NOMO-1 treated with dmso at 0.1 percent for 144 hours (cell line): ENCODE measurements at regions not wholly inside any gene's neighbourhood (a gene's known extent, or its start where the extent isn't known, plus 50 kb on each side); places are given as distances from the start of the nearest gene placed in this dataset.
"Not testable (repeated sequence)": the region's sequence is repeated elsewhere in the genome, so short reads cannot be mapped to it uniquely, and the experiment has no call there.

Experiments
- DNase-seq: peaks from one replicate; lab custom pipeline; 2025; ENCODE audit not compliant: unreplicated experiment; lab: John Stamatoyannopoulos, UW

DNA sequence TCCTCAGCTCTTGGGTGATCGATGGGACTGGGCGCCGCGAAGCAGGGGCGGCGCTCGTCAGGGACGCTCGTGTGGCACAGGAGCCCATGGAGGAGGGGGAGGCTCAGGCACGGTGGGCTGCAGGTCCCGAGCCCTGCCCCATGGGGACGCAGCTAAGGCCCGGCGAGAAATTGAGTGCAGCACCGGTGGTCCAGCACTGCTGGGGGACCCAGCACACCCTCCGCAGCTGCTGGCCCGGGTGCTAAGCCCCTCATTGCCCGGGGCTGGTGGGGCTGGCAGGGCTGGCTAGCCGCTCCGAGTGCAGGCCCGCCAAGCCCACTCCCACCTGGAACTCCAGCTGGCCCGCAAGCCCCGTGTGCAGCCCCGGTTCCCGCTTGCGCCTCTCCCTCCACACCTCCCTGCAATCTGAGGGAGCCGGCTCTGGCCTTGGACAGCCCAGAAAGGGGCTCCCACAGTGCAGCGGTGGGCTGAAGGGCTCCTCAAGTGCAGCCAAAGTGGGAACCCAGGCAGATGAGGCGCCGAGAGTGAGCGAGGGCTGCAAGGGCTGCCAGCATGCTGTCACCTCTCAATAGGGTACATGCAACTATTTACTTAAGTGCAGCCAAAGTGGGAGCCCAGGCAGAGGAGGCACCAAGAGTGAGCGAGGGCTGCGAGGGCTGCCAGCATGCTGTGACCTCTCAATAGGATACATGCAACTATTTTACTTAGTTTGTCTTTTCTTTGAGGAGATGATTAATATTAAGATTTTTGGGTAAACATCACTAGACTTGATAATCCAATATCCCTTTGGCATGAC, 619.8 kb upstream of the IGFBP7 start:
- not testable (repeated sequence) for DNase-seq

DNA sequence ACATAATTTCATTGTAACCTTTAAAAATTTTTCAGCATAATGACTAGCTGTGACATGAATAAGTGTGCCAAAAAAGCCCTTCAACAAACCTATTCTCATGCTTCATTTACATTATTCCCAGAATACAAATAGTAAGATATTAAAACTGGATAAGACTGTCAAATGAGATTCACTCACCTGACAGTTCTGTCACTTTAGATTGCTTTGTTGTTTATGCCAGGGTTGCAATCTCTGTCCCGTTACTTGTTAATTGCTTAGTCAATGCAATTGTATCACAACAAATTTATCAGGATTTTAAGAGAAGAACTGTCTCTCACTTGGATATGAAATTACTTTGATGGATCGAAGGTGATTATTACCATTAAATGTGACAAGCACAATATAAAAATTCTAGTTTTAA, 616.0 kb upstream of the IGFBP7 start:
- DNase-seq = no peak

DNA sequence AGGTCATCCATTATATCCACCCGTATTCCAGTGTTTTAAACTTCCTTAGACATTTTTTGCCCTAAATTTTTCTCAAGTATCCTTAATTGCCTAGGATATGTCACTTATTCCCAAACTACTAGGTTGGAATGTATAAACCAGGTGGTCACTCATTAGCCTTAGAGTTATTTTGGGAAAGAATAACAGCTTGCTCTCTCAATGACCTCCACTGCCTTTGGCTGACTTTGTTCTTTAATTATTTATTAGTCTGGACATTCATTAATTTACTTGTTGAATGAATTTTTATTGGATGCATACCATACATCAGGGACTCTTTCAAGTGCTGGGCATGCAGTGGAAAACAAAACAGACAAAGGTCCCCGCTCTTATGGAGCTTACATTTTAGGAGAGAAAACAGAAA, 609.3 kb upstream of the IGFBP7 start:
- DNase-seq = no peak

DNA sequence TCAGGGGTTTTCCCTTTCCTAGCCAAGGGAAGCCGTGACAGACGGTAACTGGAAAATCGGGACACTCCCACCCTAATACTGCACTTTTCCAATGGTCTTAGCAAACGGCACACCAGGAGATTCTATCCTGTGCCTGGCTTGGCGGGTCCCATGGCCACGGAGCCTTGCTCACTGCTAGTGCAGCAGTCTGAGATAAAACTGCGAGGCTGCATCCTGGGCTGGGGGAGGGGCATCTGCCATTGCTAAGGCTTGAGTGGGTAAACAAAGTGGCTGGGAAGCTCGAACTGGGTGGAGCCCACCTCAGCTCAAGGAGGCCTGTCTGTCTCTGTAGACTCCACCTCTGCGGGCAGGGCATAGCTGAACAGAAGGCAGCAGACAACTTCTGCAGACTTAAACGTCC, 604.1 kb upstream of the IGFBP7 start:
- not testable (repeated sequence) for DNase-seq

DNA sequence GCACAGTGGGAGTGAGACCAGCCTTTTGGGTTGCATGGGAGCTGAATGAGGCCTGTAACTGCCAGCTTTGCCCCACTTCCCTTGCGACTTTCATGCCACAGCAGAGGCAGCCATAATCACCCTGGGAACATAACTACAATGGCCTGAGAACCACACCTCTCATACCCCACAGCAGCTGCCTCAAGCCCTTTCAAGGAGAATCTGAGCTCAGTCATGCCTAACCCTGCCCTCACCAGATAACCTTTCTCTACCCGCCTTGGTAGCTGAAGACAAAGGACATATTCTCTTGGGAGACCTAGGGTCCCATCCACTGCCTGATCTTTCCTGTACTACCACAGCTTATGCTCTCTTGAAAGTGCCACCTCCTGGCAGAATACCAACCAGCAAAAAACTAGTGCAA, 599.9 kb upstream of the IGFBP7 start:
- DNase-seq = no peak

DNA sequence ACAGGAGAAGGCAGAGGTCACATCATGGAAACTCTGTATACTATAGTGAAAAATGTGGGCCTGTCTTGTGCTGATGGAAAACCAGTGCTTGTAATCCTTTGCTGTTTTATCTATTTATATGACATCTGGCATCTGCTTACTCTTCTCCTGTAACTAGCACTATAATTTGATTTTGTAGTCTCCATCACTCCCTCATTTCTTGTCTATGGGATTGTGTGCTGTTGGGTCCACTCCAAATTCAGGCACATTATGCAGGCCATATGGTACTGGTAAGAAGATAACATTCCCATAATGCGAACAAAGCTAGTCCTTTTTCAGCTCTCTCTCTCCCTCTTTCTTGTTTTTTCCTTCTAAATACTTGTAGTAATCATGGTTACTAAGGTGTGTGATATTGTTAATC, 581.2 kb upstream of the IGFBP7 start:
- no peak for DNase-seq

DNA sequence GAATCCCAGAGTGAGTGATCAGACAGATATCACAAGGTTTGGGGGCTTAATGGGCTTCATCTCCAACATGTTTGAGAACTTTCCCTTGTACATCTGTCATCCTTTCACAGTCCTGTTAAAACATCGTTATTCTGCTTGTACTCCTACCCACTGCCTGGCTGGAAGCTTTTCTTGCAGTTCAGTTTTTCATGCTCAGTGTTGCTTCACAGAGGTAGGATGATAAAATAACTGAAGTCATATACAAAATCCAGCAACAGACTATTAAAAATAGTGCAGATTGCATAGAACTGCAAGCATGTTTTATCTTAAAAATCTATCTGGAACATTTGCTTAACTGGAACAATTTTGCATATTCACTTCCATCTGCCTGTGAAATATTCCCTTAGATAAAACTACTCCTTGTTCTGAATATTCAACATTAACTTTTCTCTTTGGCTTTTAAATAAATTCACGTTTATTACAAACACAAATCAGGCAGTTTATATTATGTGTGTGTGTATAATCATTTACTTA, 579.6 kb upstream of the IGFBP7 start:
- no peak for DNase-seq

DNA sequence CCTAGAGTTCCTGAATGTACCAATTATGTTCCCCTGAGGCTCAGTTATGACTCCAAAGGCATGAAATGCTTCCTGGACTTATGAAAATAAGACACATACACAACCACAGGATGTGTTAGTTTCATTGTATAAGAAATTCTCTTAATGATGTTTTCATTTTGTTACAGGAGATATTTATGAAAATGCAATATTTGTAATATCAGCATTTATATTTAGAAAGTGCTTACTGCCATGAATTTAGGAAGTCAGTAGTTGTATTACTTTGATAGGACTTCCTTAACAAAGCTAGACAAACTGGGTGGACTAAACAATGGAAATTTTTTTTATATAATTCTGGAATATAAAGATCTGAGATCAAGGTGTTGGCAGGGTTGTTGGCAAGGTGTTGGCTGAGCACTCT, 572.1 kb upstream of the IGFBP7 start:
- no peak for DNase-seq

DNA sequence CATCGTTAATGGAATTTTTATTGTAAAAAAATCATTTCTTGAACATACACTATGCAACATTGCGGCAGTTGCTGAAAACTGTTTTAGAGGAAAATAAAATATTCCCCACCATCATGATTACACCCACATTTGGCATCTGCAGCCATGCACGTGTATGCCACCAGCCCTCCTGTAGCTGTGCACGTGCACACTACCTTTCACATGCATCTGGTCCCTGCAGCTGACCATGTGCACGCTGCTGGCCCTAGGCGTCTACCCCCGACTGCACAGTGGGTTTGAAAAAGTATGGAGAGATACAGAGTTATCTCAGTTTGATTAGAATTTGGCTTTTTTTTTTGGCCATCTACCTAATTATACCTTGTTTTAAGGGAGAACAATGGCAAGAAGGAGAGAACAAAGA, 569.8 kb upstream of the IGFBP7 start:
- no peak for DNase-seq

DNA sequence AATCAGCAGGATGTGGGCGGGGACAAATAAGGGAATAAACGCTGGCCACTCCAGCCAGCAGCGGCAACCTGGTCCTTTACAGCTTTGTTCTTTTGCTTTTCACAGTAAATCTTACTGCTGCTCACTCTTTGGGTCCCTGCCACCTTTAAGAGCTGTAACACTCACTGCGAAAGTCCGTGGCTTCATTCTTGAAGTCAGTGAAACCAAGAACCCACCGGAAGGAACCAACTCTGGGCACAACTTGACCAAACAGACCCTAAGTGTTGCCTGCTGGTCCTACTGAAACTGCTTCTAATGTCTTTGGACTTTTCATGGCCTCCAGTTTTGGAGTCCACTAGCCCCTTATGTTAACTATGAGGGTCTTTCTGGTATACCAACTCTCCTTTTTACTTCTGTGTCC, 566.2 kb upstream of the IGFBP7 start:
- DNase-seq = no peak

DNA sequence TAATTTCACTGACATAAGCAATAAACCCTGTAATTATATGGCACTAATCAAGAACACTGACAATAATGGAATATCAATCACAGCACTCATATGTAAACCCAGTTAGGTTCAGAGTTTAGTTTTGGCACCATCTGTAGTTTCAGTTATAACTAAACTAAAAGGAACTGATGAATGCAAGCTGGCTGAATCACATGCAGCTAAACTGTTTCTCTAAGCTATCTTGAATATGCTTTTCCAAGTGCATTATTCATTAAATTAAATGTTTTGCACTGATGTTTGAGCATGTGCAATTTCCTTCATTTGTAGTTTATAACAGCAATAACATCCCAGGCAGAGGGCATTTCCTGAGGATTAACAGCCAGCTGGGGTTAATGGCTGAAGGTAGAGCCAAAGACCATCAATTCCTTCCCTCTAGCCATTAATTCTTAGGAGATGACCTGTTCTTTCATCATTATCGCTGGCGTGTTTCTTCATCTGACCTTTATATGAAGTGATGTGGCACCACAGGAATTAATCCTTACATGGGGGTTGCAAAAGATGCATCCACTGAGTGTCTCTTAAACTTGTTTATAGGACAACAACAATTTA, 562.8 kb upstream of the IGFBP7 start:
- DNase-seq = no peak

DNA sequence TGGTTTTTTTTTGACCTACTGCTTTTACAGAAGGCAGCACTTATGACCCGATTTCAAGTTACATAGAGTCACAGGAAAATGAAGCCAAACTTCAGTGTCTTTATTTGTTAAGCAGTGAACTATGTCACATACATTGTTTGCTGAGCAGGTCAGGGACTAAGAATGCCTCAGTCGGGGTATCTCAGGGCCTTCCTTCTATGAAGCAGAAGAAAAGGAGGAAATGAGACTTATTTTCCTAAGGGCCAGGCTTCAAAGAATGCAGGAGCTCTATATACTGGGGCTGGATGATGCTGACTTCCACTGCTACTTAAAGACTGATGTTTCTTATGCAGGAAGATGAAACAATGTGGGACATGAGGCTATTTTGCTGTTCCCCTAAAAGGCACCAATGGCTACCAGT, 558.4 kb upstream of the IGFBP7 start:
- DNase-seq = no peak

DNA sequence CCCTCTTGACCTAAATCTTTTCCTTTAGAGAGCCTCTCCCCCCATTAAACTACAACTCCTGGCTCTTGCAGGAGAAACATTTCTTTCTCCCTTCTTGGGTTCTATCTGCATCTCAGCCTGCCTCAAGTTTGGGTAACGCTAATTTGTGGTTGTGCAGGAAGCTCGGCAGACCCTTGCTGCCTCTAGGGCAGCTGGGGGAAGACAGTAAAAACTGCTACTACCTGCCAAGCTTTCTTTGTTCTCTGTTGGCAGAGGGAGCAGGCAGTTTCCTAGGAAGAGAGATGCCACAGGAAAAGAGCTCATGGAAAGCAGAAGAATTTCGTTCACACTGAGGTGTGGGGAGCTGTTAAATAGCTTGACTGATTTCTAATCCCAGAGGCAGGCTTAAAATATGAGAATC, 555.6 kb upstream of the IGFBP7 start:
- no peak for DNase-seq

DNA sequence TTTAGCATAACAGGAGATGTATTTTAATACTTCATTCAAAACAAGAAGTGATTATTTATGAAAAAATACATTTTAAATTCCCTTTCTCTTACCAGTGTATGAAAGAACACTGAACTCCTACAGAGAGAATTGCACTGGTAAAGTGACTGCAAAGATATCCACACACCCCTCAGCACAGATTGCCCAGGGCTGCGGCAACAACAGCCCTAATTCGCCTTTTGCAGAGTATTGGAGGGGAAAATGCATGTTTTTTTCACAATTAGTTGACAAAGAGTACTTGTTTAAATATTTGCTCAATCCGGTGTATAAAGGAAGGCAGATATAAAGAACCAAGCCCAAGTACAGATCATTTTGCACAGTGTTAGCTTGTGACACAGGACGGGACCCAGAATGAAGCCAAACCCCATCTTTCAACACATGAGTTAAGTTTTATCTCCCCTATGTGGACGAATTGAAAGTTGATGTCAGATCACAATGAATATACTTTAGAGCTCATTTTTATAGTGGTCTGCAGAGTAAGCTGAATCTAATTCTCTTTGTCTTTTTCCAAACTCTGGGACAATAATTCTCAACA, 551.4 kb upstream of the IGFBP7 start:
- no peak for DNase-seq

DNA sequence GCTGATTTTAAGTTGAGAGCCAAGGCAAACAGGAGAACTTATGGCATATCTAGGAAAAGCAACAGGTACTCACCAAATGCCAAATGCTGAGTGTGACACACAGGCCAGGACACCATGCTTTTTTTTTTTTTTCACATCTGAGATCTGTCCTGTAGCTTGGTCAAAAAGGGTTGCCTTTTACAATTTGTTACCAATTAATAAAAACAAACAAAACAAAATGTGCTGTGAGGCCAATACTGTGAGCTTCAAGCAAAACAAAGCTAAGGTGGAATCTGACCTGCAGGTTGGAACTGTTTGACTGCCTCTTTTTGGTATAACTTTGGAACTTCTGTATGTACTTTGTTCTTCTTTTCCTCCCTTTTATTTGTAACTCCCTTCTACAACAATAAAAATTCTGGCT, 548.5 kb upstream of the IGFBP7 start:
- DNase-seq = no peak

DNA sequence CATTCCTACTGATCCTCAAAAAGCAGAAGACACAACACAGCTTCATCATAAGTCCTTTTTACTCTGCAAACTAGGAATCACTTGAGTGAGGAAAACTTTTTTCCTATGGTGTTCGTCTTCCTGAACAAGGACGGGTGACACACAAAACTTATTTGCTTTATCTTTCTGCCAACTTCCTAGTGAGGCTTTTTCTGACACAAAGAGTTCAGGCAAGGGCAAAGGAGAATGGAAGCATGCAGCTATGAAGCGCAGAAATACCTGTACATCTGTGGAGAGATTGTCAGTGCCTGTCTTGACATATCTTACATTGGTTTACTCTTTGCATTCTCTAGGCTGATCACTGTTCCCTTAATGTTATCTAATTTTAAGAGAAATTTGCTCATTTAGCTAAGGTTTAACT, 548.0 kb upstream of the IGFBP7 start:
- no peak for DNase-seq

DNA sequence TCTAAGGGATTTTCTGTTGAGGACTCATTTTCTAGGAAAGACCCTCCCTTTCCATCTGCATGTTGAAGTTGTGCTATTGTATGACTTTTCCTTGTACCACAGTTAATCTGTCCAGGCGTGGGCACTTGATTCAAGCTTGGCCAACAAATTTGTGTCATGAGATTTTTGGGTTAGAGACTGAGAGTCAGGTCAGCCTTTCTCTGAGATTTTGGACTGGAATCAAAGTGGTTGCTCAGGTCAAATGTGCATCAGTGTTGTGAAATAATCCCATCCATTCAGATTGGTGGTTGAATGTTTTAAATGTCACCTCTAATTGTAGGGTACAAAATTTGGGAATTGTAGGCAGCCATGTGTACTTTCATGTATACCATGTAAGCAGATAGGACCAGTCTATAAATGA, 545.2 kb upstream of the IGFBP7 start:
- DNase-seq = no peak

DNA sequence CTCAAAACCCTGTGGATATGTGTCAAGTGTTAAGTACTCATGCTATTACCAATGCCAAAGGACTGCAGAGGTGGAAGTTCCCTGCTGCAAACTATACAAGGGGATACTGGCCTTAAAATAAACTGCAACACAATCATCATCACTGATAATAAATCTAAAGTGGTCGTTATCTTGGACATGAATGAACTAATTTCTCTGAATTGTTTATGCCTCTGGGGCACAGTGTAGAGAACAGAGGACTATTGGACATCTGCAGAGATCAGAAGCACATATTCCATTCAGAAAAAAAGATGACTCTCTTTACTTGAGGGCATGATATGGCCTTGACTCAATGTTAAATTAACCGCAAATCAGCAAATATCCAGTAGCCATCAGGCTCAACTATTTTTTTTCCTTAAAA, 542.6 kb upstream of the IGFBP7 start:
- DNase-seq = no peak

DNA sequence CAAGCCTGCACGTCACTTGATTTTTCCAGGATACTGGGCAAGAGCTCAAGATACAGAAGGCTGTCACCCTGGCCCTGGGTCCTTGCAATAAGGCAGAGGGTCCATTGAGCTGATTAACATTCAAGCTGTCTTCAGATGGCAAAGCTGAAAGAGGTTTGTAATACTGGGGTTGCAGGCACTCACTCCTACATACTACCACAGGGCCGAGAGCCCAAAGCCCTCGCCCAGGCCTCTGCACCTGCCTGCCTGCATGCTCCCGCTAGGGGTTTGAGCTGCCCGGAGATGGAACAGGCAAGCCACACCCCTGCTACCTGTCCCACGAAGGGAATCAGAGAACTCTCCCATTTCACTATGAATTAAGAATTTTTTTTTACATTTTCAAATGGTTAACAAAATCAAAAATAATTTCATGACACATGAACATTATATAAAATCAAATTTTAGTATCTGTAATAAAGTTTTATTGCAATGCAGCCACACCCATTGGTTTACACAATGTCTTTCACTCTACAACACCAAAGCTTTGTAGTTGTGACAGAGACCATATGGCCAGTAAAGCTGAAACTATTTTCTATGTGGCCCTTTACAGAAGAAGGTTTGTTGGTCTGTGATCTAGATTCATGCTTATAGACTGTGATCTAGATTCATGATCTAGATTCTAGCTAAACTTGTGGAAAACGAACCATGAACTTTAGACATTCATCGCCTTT, 530.4 kb upstream of the IGFBP7 start:
- no peak for DNase-seq

DNA sequence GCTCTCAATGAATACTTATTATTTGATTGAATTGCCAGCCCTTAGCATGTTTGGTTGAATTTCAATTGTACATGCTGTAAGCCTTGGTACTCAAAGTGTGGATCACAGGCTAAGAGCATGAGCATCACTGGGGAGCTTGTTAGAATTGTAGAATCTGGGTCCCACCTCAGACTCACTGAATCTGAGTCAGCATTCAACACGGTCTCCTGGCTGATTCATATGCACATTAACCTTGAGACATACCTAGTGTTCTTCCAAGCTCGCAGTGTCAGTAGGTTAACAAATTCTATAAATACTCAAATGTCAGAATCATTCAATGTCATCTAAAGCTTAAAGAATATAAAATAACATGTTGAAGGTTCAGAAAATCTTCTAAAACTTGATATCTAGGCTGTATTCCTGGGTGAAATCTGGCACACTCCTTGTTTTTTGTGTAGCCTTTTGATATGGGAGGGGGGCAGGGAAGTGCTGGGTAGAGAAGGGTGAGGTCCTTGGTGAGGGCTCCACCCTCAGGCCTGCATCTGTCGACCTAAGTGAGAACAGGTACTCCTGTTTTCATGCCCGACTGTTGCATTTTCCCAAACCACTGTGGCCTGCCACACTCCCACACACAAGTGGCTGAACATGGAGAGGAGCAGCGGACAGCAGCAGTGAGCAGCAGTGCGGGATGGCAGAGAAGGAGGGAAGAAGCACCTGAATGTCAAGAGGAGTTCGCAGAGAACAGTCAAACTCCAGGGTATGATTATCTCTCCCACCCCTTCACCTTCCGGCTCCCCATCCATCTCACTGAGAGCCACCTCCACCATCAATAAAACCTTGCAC, 529.6 kb upstream of the IGFBP7 start:
- no peak for DNase-seq

DNA sequence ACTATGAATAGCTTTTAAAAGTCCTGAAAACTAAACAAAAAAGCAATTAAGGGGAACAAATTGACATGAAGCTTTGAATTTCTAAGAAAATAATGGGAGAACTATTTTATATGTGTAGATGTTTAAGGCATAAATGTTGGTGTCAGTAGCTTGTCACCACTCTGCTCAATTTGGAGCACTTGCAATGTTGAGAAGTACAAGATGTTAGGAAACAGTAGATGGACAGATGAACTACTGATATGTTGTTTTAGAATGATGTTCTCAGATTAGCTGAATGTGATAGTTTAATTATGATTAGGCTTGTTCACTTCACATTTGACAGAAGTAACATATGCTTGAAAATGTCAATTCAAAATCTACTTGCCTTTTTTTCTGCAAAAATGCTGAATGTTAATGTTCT, 525.7 kb upstream of the IGFBP7 start:
- no peak for DNase-seq
